Body of pancreas (tissue), 4 donors: ENCODE measurements at regions not wholly inside any gene's neighbourhood (a gene's known extent, or its start where the extent isn't known, plus 50 kb on each side); places are given as distances from the start of the nearest gene placed in this dataset.

Experiments
- CTCF ChIP-seq, 7 experiments: fragments of 450-650 bp in 4 of 7; fragments of 200-600 bp in 3 of 7; sonication (generic) in 3 of 7; IDR thresholded peaks; one replicate each; pipeline ENCODE4 v1.5.1; 2016 to 2019; ENCODE audit warnings: antibody characterized with exemption in 7 of 7
- POLR2A ChIP-seq, 3 donors: fragments of 450-650 bp; IDR thresholded peaks; one replicate each; pipeline ENCODE4 v1.6.1; 2016; ENCODE audit warnings: antibody characterized with exemption in 3 of 3, mild to moderate bottlenecking in 2 of 3

DNA sequence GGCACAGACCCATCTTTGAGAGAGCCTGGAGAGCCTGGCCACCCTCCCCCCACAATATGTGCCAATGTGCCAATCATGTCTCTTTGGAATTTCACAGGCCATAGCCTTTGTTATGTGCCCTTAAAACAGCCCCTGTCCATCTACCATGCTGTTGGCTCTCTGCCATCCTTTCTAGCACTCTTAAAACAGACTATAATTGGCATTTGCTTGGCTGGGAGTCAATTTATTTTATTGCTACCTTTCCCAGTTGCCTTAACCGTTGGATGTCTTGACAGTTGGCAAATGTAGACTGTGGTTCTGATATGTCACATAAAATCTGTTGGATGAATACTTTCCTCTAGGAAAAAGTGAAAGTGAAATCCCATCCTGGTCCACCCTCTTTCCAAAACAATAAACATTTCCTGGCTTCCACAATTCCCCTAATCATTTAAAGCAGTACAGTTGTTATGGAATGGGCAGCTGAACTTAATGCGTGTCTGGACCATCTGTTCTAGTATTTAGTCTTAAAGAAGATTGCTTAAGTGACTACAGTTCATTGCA is 394.0 kb downstream of the KCNJ2 start:
- TF ChIP-seq CTCF (IDR thresholded peaks at IDR 0.05), result no peak
- no peak for TF ChIP-seq POLR2A (IDR thresholded peaks at IDR 0.05)
